Sigmoid colon (tissue), 6 donors: ENCODE measurements at regions not wholly inside any gene's neighbourhood (a gene's known extent, or its start where the extent isn't known, plus 50 kb on each side); places are given as distances from the start of the nearest gene placed in this dataset.

Experiments used
- DNase-seq: peaks from one replicate; pipeline ENCODE4 v3.0.0-alpha.2; 2019
- H3K27ac ChIP-seq, 4 donors: fragments of 200-600 bp; sonication (generic); one replicate each; pipeline ENCODE4 v1.5.1; 2016 to 2019; ENCODE audit warnings: mild to moderate bottlenecking in 1 of 4
- H3K27me3 ChIP-seq, 3 donors: fragments of 200-600 bp; sonication (generic); one replicate each; pipeline ENCODE4 v1.5.1; 2019; ENCODE audit warnings: mild to moderate bottlenecking in 1 of 3
- H3K36me3 ChIP-seq, 4 donors: fragments of 200-600 bp; sonication (generic); one replicate each; pipeline ENCODE4 v1.5.1; 2016 to 2019
- H3K4me1 ChIP-seq, 4 donors: fragments of 200-600 bp; sonication (generic); one replicate each; pipeline ENCODE4 v1.5.1; 2017 to 2019
- H3K4me3 ChIP-seq, 4 donors: fragments of 200-600 bp; sonication (generic); one replicate each; pipeline ENCODE4 v1.5.1; 2017 to 2019; ENCODE audit warnings: mild to moderate bottlenecking in 2 of 4, moderate library complexity in 1 of 4
- H3K9me3 ChIP-seq, 4 donors: fragments of 200-600 bp in 3 of 4; sonication (generic) in 3 of 4; one replicate each; pipeline versions ENCODE4 v1.5.1 to v1.6.1; 2013 to 2019
- CTCF ChIP-seq, 4 experiments: fragments of 450-650 bp in 3 of 4; fragments of 200-600 bp in 1 of 4; IDR thresholded peaks; one replicate each; pipeline ENCODE4 v1.5.1; 2016 to 2019; ENCODE audit warnings: antibody characterized with exemption in 4 of 4, mild to moderate bottlenecking in 3 of 4, moderate library complexity in 2 of 4
- EP300 ChIP-seq, 4 donors: sonication (generic); formaldehyde crosslinking; IDR thresholded peaks; one replicate each; pipeline ENCODE4 v1.6.1; 2017; ENCODE audit warnings: antibody characterized with exemption in 4 of 4
- POLR2A ChIP-seq, 2 donors: fragments of 450-650 bp; IDR thresholded peaks; one replicate each; pipeline ENCODE4 v1.6.1; 2016; ENCODE audit warnings: antibody characterized with exemption in 2 of 2, mild to moderate bottlenecking in 2 of 2, moderate library complexity in 2 of 2
- POLR2AphosphoS5 ChIP-seq, 4 donors: sonication (generic); formaldehyde crosslinking; IDR thresholded peaks; one replicate each; pipeline ENCODE4 v1.6.1; 2017; ENCODE audit warnings: antibody characterized with exemption in 4 of 4
- WGBS, 2 donors: extraction: QIAGEN DNeasy Blood & Tissue Kit; methylation state at CpG; one replicate each; pipeline ENCODE4 v1.1.7; 2013; 5-methylcytosine and 5-hydroxymethylcytosine counted together
- intact Hi-C: fragments of 100-400 bp; cut with DNase I; formaldehyde crosslinking; loops from one replicate; pipeline ENCODE4 v1.15.1; 2023
- donor health status: healthy with polysubstance abuse.
- donor health status: healthy.

- H3K36me3 ChIP-seq: no peaks in the 10 kb centered on the region
- H3K4me1 ChIP-seq: no peaks in the 10 kb centered on the region
- DNase-seq: no peak
- no peaks in the 10 kb centered on the region for H3K27me3 ChIP-seq
- H3K4me3 ChIP-seq: no peak overlapping the region
- H3K9me3 ChIP-seq: peaks cover 0 to 2% (median 0%) of the 10 kb centered on the region in 4 donors
- intact Hi-C loops: no loop called here
- WGBS, 2 donors: 69 to 90% methylated on average over 2 of the region's 2 CpGs
- no peak for TF ChIP-seq POLR2A (IDR thresholded peaks at IDR 0.05)
- no peak for TF ChIP-seq CTCF (IDR thresholded peaks at IDR 0.05)
- no peak for TF ChIP-seq EP300 (IDR thresholded peaks at IDR 0.05)
- TF ChIP-seq POLR2AphosphoS5 (IDR thresholded peaks at IDR 0.05): no peak
- H3K27ac ChIP-seq: no peak overlapping the region
Observed at GRCh38 chr6:151730496-151730870, 77.0 kb upstream of the ESR1 start.

- Histone ChIP-seq H3K36me3 (no peaks in the 10 kb centered on the region), H3K9me3 (peaks cover 0 to 2% (median 0%) of the 10 kb centered on the region in 4 donors), H3K27me3 (no peaks in the 10 kb centered on the region), H3K27ac (no peak overlapping the region), H3K4me3 (no peak overlapping the region), H3K4me1 (no peaks in the 10 kb centered on the region)
- intact Hi-C loops: no loop called here
- TF ChIP-seq POLR2AphosphoS5 (IDR thresholded peaks at IDR 0.05) (no peak), POLR2A (IDR thresholded peaks at IDR 0.05) (no peak), CTCF (IDR thresholded peaks at IDR 0.05) (no peak), EP300 (IDR thresholded peaks at IDR 0.05) (no peak)
- no peak for DNase-seq
- WGBS, 2 donors: 53 to 59% methylated on average over 3 of the region's 3 CpGs
Observed at GRCh38 chr6:151731313-151731712, 76.2 kb upstream of the ESR1 start.

- DNase-seq: no peak
- 88 to 92% methylated on average over 3 of the region's 3 CpGs for WGBS, 2 donors
- TF ChIP-seq CTCF (IDR thresholded peaks at IDR 0.05): no peak
- TF ChIP-seq POLR2AphosphoS5 (IDR thresholded peaks at IDR 0.05): no peak
- no peak for TF ChIP-seq POLR2A (IDR thresholded peaks at IDR 0.05)
- TF ChIP-seq EP300 (IDR thresholded peaks at IDR 0.05): no peak
- H3K27me3 ChIP-seq: no peaks in the 10 kb centered on the region
- H3K36me3 ChIP-seq: no peaks in the 10 kb centered on the region
- intact Hi-C loops: no loop called here
- no peak overlapping the region for H3K4me3 ChIP-seq
- H3K9me3 ChIP-seq: peaks cover 0 to 2% (median 0%) of the 10 kb centered on the region in 4 donors
- no peaks in the 10 kb centered on the region for H3K4me1 ChIP-seq
- H3K27ac ChIP-seq: no peak overlapping the region
Observed at GRCh38 chr6:151733680-151734320, 73.7 kb upstream of the ESR1 start.

GRCh38 chr6:151738267-151738666 lies 69.2 kb upstream of the ESR1 start:
- H3K9me3 ChIP-seq: no peaks in the 10 kb centered on the region
- no peak overlapping the region for H3K4me3 ChIP-seq
- intact Hi-C loops: no loop called here
- DNase-seq: no peak
- TF ChIP-seq POLR2A (IDR thresholded peaks at IDR 0.05) (no peak), CTCF (IDR thresholded peaks at IDR 0.05) (no peak), EP300 (IDR thresholded peaks at IDR 0.05) (no peak), POLR2AphosphoS5 (IDR thresholded peaks at IDR 0.05) (no peak)
- H3K4me1 ChIP-seq: no peaks in the 10 kb centered on the region
- no peaks in the 10 kb centered on the region for H3K27me3 ChIP-seq
- no peaks in the 10 kb centered on the region for H3K36me3 ChIP-seq
- whole genome bisulfite sequencing, 2 donors: 49% methylated on average over 3 of the region's 3 CpGs
- no peak overlapping the region for H3K27ac ChIP-seq

GRCh38 chr6:151738960-151739359 lies 68.5 kb upstream of the ESR1 start:
- no peak for TF ChIP-seq EP300 (IDR thresholded peaks at IDR 0.05)
- no peak for TF ChIP-seq POLR2AphosphoS5 (IDR thresholded peaks at IDR 0.05)
- H3K4me1 ChIP-seq: no peaks in the 10 kb centered on the region
- no peaks in the 10 kb centered on the region for H3K27me3 ChIP-seq
- intact Hi-C loops: no loop called here
- 26 to 53% methylated on average over 1 of the region's 1 CpG for WGBS, 2 donors
- no peak overlapping the region for H3K27ac ChIP-seq
- no peaks in the 10 kb centered on the region for H3K9me3 ChIP-seq
- DNase-seq: no peak
- H3K4me3 ChIP-seq: no peak overlapping the region
- H3K36me3 ChIP-seq: no peaks in the 10 kb centered on the region
